ENCODE measurements at regions not wholly inside any gene's neighbourhood (a gene's known extent, or its start where the extent isn't known, plus 50 kb on each side); places are given as distances from the start of the nearest gene placed in this dataset.

DNA sequence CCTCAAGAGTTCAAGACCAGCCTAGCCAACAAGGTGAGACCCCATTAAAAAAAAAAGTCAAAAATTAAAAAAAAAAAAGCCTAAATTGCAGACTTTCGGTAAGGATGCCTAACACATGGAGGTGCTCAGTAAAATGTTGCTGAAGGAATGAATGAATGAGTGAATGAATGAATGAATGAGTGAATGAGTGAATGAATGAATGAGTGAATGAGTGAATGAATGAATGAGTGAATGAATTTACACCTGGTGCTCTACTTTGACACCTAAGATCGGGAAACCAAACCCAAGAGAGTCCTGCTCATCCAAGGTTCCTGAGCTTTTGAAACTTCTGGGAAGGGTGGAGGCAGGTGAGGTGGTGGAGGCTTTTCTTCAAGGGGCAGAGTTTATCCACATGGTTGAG lies 112.2 kb upstream of the LHX1 start:
- Histone ChIP-seq H3K36me3 (ENCODE audit: control insufficient read depth, low read length) (no peaks in the 10 kb centered on the region), H3K27me3 (ENCODE audit: control insufficient read depth, low read length) (no peaks in the 10 kb centered on the region; the same call in 1 of the 2 replicates), H3K9me3 (ENCODE audit: control insufficient read depth, insufficient read depth, low read length) (no peaks in the 10 kb centered on the region), H3F3A (ENCODE audit: control insufficient read depth, insufficient read depth) (no peaks in the 10 kb centered on the region), H4K20me1 (ENCODE audit: control insufficient read depth, insufficient read depth, low read depth, low read length) (no peaks in the 10 kb centered on the region), H3K27ac (ENCODE audit: low read depth, low read length) (no peak overlapping the region), H3K4me2 (ENCODE audit: low read length) (no peak overlapping the region), H3K79me2 (ENCODE audit: control insufficient read depth, low read length) (no peaks in the 10 kb centered on the region), H3K4me1 (ENCODE audit: control insufficient read depth, low read length) (0 out of 2 replicates have a peak, but pooled peaks cover 2% of the 10 kb centered on the region), H3K4me3 (ENCODE audit: low read length) (no peak overlapping the region), H3K9me2 (replicated peaks; ENCODE audit: control insufficient read depth, low read length) (no peaks in the 10 kb centered on the region)
- TF ChIP-seq, protein P1, sequence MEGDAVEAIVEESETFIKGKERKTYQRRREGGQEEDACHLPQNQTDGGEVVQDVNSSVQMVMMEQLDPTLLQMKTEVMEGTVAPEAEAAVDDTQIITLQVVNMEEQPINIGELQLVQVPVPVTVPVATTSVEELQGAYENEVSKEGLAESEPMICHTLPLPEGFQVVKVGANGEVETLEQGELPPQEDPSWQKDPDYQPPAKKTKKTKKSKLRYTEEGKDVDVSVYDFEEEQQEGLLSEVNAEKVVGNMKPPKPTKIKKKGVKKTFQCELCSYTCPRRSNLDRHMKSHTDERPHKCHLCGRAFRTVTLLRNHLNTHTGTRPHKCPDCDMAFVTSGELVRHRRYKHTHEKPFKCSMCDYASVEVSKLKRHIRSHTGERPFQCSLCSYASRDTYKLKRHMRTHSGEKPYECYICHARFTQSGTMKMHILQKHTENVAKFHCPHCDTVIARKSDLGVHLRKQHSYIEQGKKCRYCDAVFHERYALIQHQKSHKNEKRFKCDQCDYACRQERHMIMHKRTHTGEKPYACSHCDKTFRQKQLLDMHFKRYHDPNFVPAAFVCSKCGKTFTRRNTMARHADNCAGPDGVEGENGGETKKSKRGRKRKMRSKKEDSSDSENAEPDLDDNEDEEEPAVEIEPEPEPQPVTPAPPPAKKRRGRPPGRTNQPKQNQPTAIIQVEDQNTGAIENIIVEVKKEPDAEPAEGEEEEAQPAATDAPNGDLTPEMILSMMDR (IDR thresholded peaks at IDR 0.05; ENCODE audit: low read depth, low read length, poor library complexity, severe bottlenecking), result no peak
- no peak for TF ChIP-seq EZH2phosphoT487 (IDR thresholded peaks at IDR 0.05; ENCODE audit: borderline replicate concordance, low read length)

DNA sequence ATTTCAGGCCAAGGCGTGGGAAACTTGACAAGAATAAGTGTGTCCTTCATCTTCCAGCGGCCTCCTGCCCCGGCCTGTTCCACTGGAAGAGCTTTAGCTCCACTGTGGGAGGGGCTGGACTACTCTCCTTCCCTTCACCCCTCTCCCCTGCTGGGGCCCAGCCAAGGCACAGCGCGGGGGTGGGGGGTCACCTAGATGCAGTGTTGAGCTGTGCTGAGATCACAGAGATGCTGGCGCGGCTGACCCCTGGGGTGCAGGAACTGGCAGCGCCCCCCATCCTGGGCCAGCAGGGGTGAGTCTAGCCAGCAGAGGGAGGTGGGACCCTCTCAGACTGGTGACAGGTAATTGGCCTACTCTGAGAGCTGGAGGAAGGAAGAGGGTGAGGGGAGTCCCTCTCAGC lies 111.8 kb upstream of the LHX1 start:
- Histone ChIP-seq H3K4me2 (ENCODE audit: low read length) (no peak overlapping the region), H3K27me3 (ENCODE audit: control insufficient read depth, low read length) (no peaks in the 10 kb centered on the region; the same call in 1 of the 2 replicates), H4K20me1 (ENCODE audit: control insufficient read depth, insufficient read depth, low read depth, low read length) (no peaks in the 10 kb centered on the region), H3K9me2 (replicated peaks; ENCODE audit: control insufficient read depth, low read length) (no peaks in the 10 kb centered on the region), H3K4me1 (ENCODE audit: control insufficient read depth, low read length) (0 out of 2 replicates have a peak, but pooled peaks cover 2% of the 10 kb centered on the region), H3K9me3 (ENCODE audit: control insufficient read depth, insufficient read depth, low read length) (no peaks in the 10 kb centered on the region), H3F3A (ENCODE audit: control insufficient read depth, insufficient read depth) (no peaks in the 10 kb centered on the region), H3K4me3 (ENCODE audit: low read length) (no peak overlapping the region), H3K79me2 (ENCODE audit: control insufficient read depth, low read length) (no peaks in the 10 kb centered on the region), H3K27ac (ENCODE audit: low read depth, low read length) (no peak overlapping the region), H3K36me3 (ENCODE audit: control insufficient read depth, low read length) (no peaks in the 10 kb centered on the region)
- TF ChIP-seq, protein P1 (IDR thresholded peaks at IDR 0.05; ENCODE audit: low read depth, low read length, poor library complexity, severe bottlenecking), result no peak
- TF ChIP-seq EZH2phosphoT487 (IDR thresholded peaks at IDR 0.05; ENCODE audit: borderline replicate concordance, low read length), result no peak

DNA sequence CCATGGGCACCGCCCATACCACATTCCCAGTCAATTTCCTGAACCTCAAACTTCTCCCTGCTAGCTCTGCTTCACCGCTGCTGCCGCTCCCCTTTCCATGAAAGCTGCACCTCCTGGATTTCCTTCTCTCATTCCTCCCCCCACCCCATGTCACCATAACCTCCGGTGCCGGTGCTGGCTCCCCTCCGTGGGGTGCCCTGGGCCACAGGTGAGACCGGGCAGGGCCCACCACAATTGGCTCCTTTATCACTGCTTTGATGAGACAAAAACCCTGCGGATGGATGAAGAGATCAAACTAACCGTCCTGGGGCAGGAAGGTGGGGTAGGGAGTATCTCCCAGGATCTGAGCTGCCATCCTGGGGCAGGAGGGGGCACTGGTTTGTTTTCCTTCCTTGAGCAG lies 111.3 kb upstream of the LHX1 start:
- H3K4me3 ChIP-seq (ENCODE audit: low read length), result no peak overlapping the region
- no peaks in the 10 kb centered on the region; the same call in 1 of the 2 replicates for H3K27me3 ChIP-seq (ENCODE audit: control insufficient read depth, low read length)
- H3K9me3 ChIP-seq (ENCODE audit: control insufficient read depth, insufficient read depth, low read length), result no peaks in the 10 kb centered on the region
- no peaks in the 10 kb centered on the region for H3F3A ChIP-seq (ENCODE audit: control insufficient read depth, insufficient read depth)
- no peak overlapping the region for H3K4me2 ChIP-seq (ENCODE audit: low read length)
- H3K79me2 ChIP-seq (ENCODE audit: control insufficient read depth, low read length), result no peaks in the 10 kb centered on the region
- no peaks in the 10 kb centered on the region for H4K20me1 ChIP-seq (ENCODE audit: control insufficient read depth, insufficient read depth, low read depth, low read length)
- H3K36me3 ChIP-seq (ENCODE audit: control insufficient read depth, low read length), result no peaks in the 10 kb centered on the region
- TF ChIP-seq EZH2phosphoT487 (IDR thresholded peaks at IDR 0.05; ENCODE audit: borderline replicate concordance, low read length), result no peak
- TF ChIP-seq, protein P1 (IDR thresholded peaks at IDR 0.05; ENCODE audit: low read depth, low read length, poor library complexity, severe bottlenecking), result no peak
- no peaks in the 10 kb centered on the region for H3K9me2 ChIP-seq (replicated peaks; ENCODE audit: control insufficient read depth, low read length)
- no peak overlapping the region for H3K27ac ChIP-seq (ENCODE audit: low read depth, low read length)
- H3K4me1 ChIP-seq (ENCODE audit: control insufficient read depth, low read length), result 0 out of 2 replicates have a peak, but pooled peaks cover 2% of the 10 kb centered on the region
